ENCODE measurements at regions not wholly inside any gene's neighbourhood (a gene's known extent, or its start where the extent isn't known, plus 50 kb on each side); places are given as distances from the start of the nearest gene placed in this dataset.

GRCh38 chr7:93039786-93040185, 78.0 kb downstream of the SAMD9 start:
- DNase-seq (ENCODE audit: low read depth in 2 of 2): no peak
- no peak for TF ChIP-seq CTCF (IDR thresholded peaks at IDR 0.05; ENCODE audit: low read depth, low read length)
- no peak overlapping the region for H3K4me3 ChIP-seq (replicated peaks in 1 of 2; ENCODE audit: low read depth in 2 of 2, low read length in 2 of 2)

DNA sequence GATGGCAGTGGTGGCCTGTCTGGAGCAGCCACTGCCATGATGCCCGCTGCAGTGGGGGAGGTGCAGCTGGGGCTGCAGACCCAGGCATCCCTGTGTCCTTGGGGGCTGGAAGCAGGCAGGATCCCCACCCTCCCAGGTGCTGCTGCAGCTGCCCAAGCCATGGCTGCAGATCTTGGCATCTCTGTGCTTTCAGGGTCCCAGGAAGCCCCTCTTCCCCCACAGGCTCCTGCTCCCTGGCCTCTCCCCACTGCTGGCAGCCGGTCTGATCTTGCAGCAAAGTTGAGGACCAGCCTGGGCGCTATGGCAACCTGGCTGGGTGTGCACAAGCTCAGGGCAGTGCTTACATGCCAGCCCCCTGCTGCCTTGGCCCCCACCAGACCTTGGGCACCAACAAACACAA, 78.5 kb downstream of the SAMD9 start:
- TF ChIP-seq CTCF (IDR thresholded peaks at IDR 0.05; ENCODE audit: low read depth, low read length): no peak
- no peak for DNase-seq (ENCODE audit: low read depth in 2 of 2)
- H3K4me3 ChIP-seq (replicated peaks in 1 of 2; ENCODE audit: low read depth in 2 of 2, low read length in 2 of 2): no peak overlapping the region

GRCh38 chr7:93036807-93037206, 81.0 kb downstream of the SAMD9 start:
- TF ChIP-seq CTCF (IDR thresholded peaks at IDR 0.05; ENCODE audit: low read depth, low read length): no peak
- no peak for DNase-seq (ENCODE audit: low read depth in 2 of 2)
- no peak overlapping the region for H3K4me3 ChIP-seq (replicated peaks in 1 of 2; ENCODE audit: low read depth in 2 of 2, low read length in 2 of 2)

GRCh38 chr7:93036149-93036640, 81.6 kb downstream of the SAMD9 start:
- no peak overlapping the region for H3K4me3 ChIP-seq (replicated peaks in 1 of 2; ENCODE audit: low read depth in 2 of 2, low read length in 2 of 2)
- no peak for DNase-seq (ENCODE audit: low read depth in 2 of 2)
- no peak for TF ChIP-seq CTCF (IDR thresholded peaks at IDR 0.05; ENCODE audit: low read depth, low read length)

DNA sequence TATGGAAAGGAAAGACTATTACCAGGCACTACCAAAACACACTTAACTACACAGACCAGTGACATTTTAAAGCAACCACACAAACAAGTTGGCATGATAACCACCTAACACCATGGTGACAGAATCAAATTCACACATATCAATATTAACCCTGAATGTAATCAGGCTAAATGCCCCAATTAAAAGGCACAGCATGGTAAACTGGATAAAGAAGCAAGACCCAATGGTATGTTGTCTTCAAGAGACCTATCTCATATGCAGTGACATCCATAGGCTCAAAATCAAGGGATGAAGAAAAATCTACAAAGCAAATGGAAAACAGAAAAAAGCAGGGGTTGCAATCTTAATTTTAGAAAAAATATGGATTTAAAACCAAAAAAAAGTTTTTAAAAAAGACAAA, 86.0 kb downstream of the SAMD9 start:
- H3K4me3 ChIP-seq (replicated peaks in 1 of 2; ENCODE audit: low read depth in 2 of 2, low read length in 2 of 2): no peak overlapping the region
- no peak for TF ChIP-seq CTCF (IDR thresholded peaks at IDR 0.05; ENCODE audit: low read depth, low read length)
- DNase-seq (ENCODE audit: low read depth in 2 of 2): no peak

DNA sequence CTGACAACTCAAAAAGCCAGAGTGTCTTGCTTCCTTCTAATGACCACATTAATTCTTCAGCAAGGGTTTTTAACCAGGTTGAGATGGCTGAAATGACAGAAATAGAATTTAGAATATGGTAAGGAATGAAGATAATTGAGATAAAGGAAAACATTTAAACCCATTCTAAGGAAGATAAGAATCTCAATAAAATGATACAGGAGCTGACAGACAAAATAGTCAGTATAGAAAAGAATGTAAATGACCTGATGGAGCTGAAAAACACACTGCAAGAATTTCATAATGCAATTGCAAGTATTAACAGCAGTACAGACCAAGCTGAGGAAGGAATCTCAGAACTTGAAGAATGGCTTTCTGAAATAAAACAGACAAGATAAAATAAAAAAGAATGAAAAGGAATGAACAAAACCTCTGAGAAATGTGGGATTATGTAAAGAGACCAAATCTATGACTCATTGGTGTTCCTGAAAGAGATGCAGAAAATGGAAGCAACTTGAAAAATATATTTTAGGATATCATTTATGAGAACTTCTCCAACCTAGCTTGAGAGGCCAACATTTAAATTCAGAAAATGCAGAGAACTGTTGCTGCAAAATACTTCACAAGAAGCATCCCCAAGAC, 87.1 kb downstream of the SAMD9 start:
- no peak for DNase-seq (ENCODE audit: low read depth in 2 of 2)
- TF ChIP-seq CTCF (IDR thresholded peaks at IDR 0.05; ENCODE audit: low read depth, low read length): no peak
- no peak overlapping the region for H3K4me3 ChIP-seq (replicated peaks in 1 of 2; ENCODE audit: low read depth in 2 of 2, low read length in 2 of 2)

GRCh38 chr7:93029056-93029455, 88.7 kb downstream of the SAMD9 start:
- H3K4me3 ChIP-seq (replicated peaks in 1 of 2; ENCODE audit: low read depth in 2 of 2, low read length in 2 of 2): no peak overlapping the region
- no peak for DNase-seq (ENCODE audit: low read depth in 2 of 2)
- no peak for TF ChIP-seq CTCF (IDR thresholded peaks at IDR 0.05; ENCODE audit: low read depth, low read length)

Data from cardiac fibroblast (primary cell).